ENCODE measurements at regions not wholly inside any gene's neighbourhood (a gene's known extent, or its start where the extent isn't known, plus 50 kb on each side); places are given as distances from the start of the nearest gene placed in this dataset.

DNA sequence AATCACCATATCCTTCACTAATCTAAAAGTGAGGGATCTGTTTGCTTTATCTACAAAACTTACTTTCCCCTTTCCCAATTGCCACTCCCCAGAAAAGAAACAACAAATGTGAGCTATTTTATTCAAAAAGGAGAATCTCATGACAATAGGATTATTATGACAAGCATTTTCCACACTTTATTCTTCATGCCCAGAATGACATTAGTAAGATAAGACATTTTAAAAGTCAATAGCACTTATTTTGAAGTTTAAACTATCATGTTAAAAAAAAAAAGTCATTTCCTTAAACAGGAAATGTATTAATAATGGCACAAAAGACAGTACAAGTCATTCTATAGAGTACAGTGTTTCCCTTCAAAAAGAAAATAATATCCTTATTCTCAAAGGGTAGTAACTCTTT, 58.8 kb upstream of the HNRNPA3 start:
- TF ChIP-seq TAF1 (IDR thresholded peaks at IDR 0.05; ENCODE audit: low read depth) (no peak), EGR1 (IDR thresholded peaks at IDR 0.05) (no peak)
- TF ChIP-seq, protein P1, sequence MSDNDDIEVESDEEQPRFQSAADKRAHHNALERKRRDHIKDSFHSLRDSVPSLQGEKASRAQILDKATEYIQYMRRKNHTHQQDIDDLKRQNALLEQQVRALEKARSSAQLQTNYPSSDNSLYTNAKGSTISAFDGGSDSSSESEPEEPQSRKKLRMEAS (IDR thresholded peaks at IDR 0.05) = no peak
